H9 (cell line): ENCODE measurements at regions not wholly inside any gene's neighbourhood (a gene's known extent, or its start where the extent isn't known, plus 50 kb on each side); places are given as distances from the start of the nearest gene placed in this dataset.

Experiments used
- DNase-seq: peaks from one replicate; pipeline ENCODE4 v3.0.0-alpha.2; 2017
- H2AFZ ChIP-seq: one replicate; pipeline ENCODE4 v1.6.1; 2013; ENCODE audit warnings: mild to moderate bottlenecking, low read length, control low read depth, moderate library complexity
- H2AK5ac ChIP-seq: 2 replicates; pipeline ENCODE4 v1.6.1; 2013; ENCODE audit warnings: low read length, control low read depth, mixed read lengths; ENCODE audit not compliant: insufficient read length
- H2BK120ac ChIP-seq: one replicate; pipeline ENCODE4 v1.6.1; 2013; ENCODE audit warnings: low read depth, mild to moderate bottlenecking, low read length, control low read depth, inconsistent platforms; ENCODE audit not compliant: poor library complexity, severe bottlenecking
- H2BK12ac ChIP-seq: 2 replicates; pipeline ENCODE4 v1.6.1; 2013; ENCODE audit warnings: low read length, control low read depth, mixed read lengths, low read depth; ENCODE audit not compliant: insufficient read length
- H2BK15ac ChIP-seq: 2 replicates; pipeline ENCODE4 v1.6.1; 2013; ENCODE audit warnings: low read depth, low read length, control low read depth
- H2BK20ac ChIP-seq: one replicate; pipeline ENCODE4 v1.6.1; 2013; ENCODE audit warnings: low read depth, mild to moderate bottlenecking, low read length, control low read depth, inconsistent platforms; ENCODE audit not compliant: poor library complexity, severe bottlenecking
- H2BK5ac ChIP-seq: 2 replicates; pipeline ENCODE4 v1.6.1; 2013; ENCODE audit warnings: low read length, control low read depth, mixed read lengths; ENCODE audit not compliant: insufficient read length
- H3K14ac ChIP-seq: 2 replicates; pipeline ENCODE4 v1.6.1; 2013; ENCODE audit warnings: low read length, control low read depth; ENCODE audit not compliant: insufficient read depth
- H3K18ac ChIP-seq: 2 replicates; pipeline ENCODE4 v1.6.1; 2013; ENCODE audit warnings: low read depth, mild to moderate bottlenecking, mixed read lengths, low read length, control low read depth; ENCODE audit not compliant: insufficient read length
- H3K23ac ChIP-seq: 2 replicates; pipeline ENCODE4 v1.6.1; 2013; ENCODE audit warnings: low read length, control low read depth, mixed read lengths, low read depth; ENCODE audit not compliant: insufficient read length
- H3K23me2 ChIP-seq: 2 replicates; pipeline ENCODE4 v1.6.1; 2013; ENCODE audit warnings: low read depth, mild to moderate bottlenecking, mixed read lengths, low read length, control low read depth; ENCODE audit not compliant: insufficient read length, poor library complexity, severe bottlenecking
- H3K27ac ChIP-seq: 2 replicates; pipeline ENCODE4 v1.5.1; 2013; ENCODE audit warnings: low read length, control low read depth, mixed read lengths, low read depth; ENCODE audit not compliant: insufficient read length
- H3K27me3 ChIP-seq: 2 replicates; pipeline ENCODE4 v1.6.1; 2013; ENCODE audit warnings: low read length, control low read depth, inconsistent platforms; ENCODE audit not compliant: insufficient read depth
- H3K4ac ChIP-seq: 2 replicates; pipeline ENCODE4 v1.6.1; 2013; ENCODE audit warnings: low read depth, mild to moderate bottlenecking, control low read depth, inconsistent platforms, low read length, moderate library complexity
- H3K4me1 ChIP-seq: 2 replicates; pipeline ENCODE4 v1.6.1; 2013; ENCODE audit warnings: low read length, control low read depth, inconsistent platforms; ENCODE audit not compliant: insufficient read depth
- H3K4me2 ChIP-seq: 2 replicates; pipeline ENCODE4 v1.6.1; 2013; ENCODE audit warnings: low read length, control low read depth, mixed read lengths; ENCODE audit not compliant: insufficient read length, insufficient read depth
- H3K56ac ChIP-seq: 2 replicates; pipeline ENCODE4 v1.6.1; 2013; ENCODE audit warnings: low read depth, mild to moderate bottlenecking, mixed read lengths, low read length, control low read depth; ENCODE audit not compliant: insufficient read length
- H3K79me1 ChIP-seq: 2 replicates; pipeline ENCODE4 v1.6.1; 2013; ENCODE audit warnings: low read depth, mild to moderate bottlenecking, moderate library complexity, low read length, control low read depth, inconsistent platforms; ENCODE audit not compliant: insufficient read depth, poor library complexity, severe bottlenecking
- H3K79me2 ChIP-seq: 2 replicates; pipeline ENCODE4 v1.6.1; 2013; ENCODE audit warnings: low read length, control low read depth, inconsistent platforms; ENCODE audit not compliant: insufficient read depth
- H3K9ac ChIP-seq: 2 replicates; pipeline ENCODE4 v1.6.1; 2013; ENCODE audit warnings: low read length, control low read depth, mixed read lengths; ENCODE audit not compliant: insufficient read length; ENCODE audit errors: extremely low read depth
- H3K9me3 ChIP-seq: one replicate; pipeline ENCODE4 v1.6.1; 2013; ENCODE audit warnings: low read depth, low read length, inconsistent platforms; ENCODE audit not compliant: control insufficient read depth
- H3T11ph ChIP-seq: one replicate; pipeline ENCODE4 v1.6.1; 2013; ENCODE audit warnings: mild to moderate bottlenecking, low read length, control low read depth, inconsistent platforms
- H4K20me1 ChIP-seq: one replicate; pipeline ENCODE4 v1.6.1; 2013; ENCODE audit not compliant: control insufficient read depth, insufficient read length, insufficient read depth
- H4K5ac ChIP-seq: 2 replicates; pipeline ENCODE4 v1.6.1; 2013; ENCODE audit warnings: low read depth, mild to moderate bottlenecking, mixed read lengths, low read length, control low read depth; ENCODE audit not compliant: insufficient read length
- H4K8ac ChIP-seq: replicated peaks from 2 replicates; pipeline ENCODE4 v1.6.1; 2013; ENCODE audit warnings: low read length, control low read depth, mixed read lengths, low read depth; ENCODE audit not compliant: insufficient read length
- H4K91ac ChIP-seq: 2 replicates; pipeline ENCODE4 v1.6.1; 2013; ENCODE audit warnings: low read depth, mild to moderate bottlenecking, moderate library complexity, mixed read lengths, low read length, control low read depth; ENCODE audit not compliant: insufficient read length
- H3K27ac Mint-ChIP-seq, 3 experiments: 2 replicates in 2 of 3; 3 replicates in 1 of 3; pipeline ENCODE4 v1.8.0; 2020 to 2021; ENCODE audit warnings: mixed read lengths in 3 of 3, mild to moderate bottlenecking in 1 of 3, moderate library complexity in 1 of 3
- H3K27me3 Mint-ChIP-seq: 2 replicates; pipeline ENCODE4 v1.8.0; 2021; ENCODE audit warnings: low read depth, mild to moderate bottlenecking, moderate library complexity, mixed read lengths
- H3K36me3 Mint-ChIP-seq, 3 experiments: 2 replicates in 2 of 3; 3 replicates in 1 of 3; pipeline ENCODE4 v1.8.0; 2020 to 2021; ENCODE audit warnings: low read depth in 3 of 3, mixed read lengths in 3 of 3; ENCODE audit not compliant: insufficient read depth in 1 of 3
- H3K4me1 Mint-ChIP-seq, 2 experiments: 2 replicates each; pipeline ENCODE4 v1.8.0; 2020; ENCODE audit warnings: mixed read lengths in 2 of 2
- H3K4me3 Mint-ChIP-seq, 2 experiments: 2 replicates in 1 of 2; 3 replicates in 1 of 2; pipeline ENCODE4 v1.8.0; 2020 to 2021; ENCODE audit warnings: mild to moderate bottlenecking in 2 of 2, mixed read lengths in 2 of 2, moderate library complexity in 1 of 2
- H3K9me3 Mint-ChIP-seq, 2 experiments: 2 replicates in 1 of 2; 3 replicates in 1 of 2; pipeline ENCODE4 v1.8.0; 2020; ENCODE audit warnings: mild to moderate bottlenecking in 2 of 2, mixed read lengths in 2 of 2, moderate library complexity in 1 of 2
- CTCF ChIP-seq: fragments of 200-600 bp; sonication (generic); conservative IDR thresholded peaks from 3 replicates; pipeline ENCODE4 v1.8.0; 2021; ENCODE audit warnings: antibody characterized with exemption, mild to moderate bottlenecking
- WGBS: extraction: QIAGEN DNeasy Blood & Tissue Kit; methylation state at CpG from one replicate; pipeline ENCODE4 v1.1.7; 2013; ENCODE audit warnings: missing lambda C conversion rate, low lambda C conversion rate, mixed read lengths; ENCODE audit not compliant: insufficient read length; ENCODE audit errors: extremely low coverage; 5-methylcytosine and 5-hydroxymethylcytosine counted together

- H3K56ac ChIP-seq: no peak overlapping the region
- H2BK20ac ChIP-seq: no peak overlapping the region
- no peak overlapping the region for H3K18ac ChIP-seq
- H3K4ac ChIP-seq: no peak overlapping the region
- H3K23me2 ChIP-seq: no peaks in the 10 kb centered on the region
- no peaks in the 10 kb centered on the region for H3K79me2 ChIP-seq
- no peak for DNase-seq
- H3K79me1 ChIP-seq: no peaks in the 10 kb centered on the region
- H3K36me3 Mint-ChIP-seq: peaks cover under 1 to 8% (median 6%) of the 10 kb centered on the region in 3 experiments; a peak in 4 of 7 replicates
- H2BK120ac ChIP-seq: no peak overlapping the region
- H2BK15ac ChIP-seq: no peak overlapping the region
- no peak overlapping the region for H4K5ac ChIP-seq
- no peak overlapping the region for H2BK5ac ChIP-seq
- H3K4me3 Mint-ChIP-seq: no peak overlapping the region
- no peak overlapping the region for H3T11ph ChIP-seq
- H4K8ac ChIP-seq: no peak overlapping the region
- H4K91ac ChIP-seq: no peak overlapping the region
- H3K4me1 Mint-ChIP-seq: no peaks in the 10 kb centered on the region
- H3K27me3 ChIP-seq: no peaks in the 10 kb centered on the region
- no peak overlapping the region for H3K9ac ChIP-seq
- H3K14ac ChIP-seq: no peak overlapping the region
- no peak overlapping the region for H3K27ac Mint-ChIP-seq
- no peak overlapping the region for H2AK5ac ChIP-seq
- no CpG with 5 or more reads among the region's 1 CpG for WGBS
- H3K4me1 ChIP-seq: no peaks in the 10 kb centered on the region
- H3K9me3 Mint-ChIP-seq: peaks cover 9 to 11% of the 10 kb centered on the region in 2 experiments; a peak in 4 of 5 replicates
- no peak for TF ChIP-seq CTCF
- no peak overlapping the region for H3K27ac ChIP-seq
- H3K27me3 Mint-ChIP-seq: no peaks in the 10 kb centered on the region
- H2BK12ac ChIP-seq: no peak overlapping the region
- no peak overlapping the region for H3K23ac ChIP-seq
- no peak overlapping the region for H2AFZ ChIP-seq
- H3K9me3 ChIP-seq: no peaks in the 10 kb centered on the region
- H4K20me1 ChIP-seq: no peaks in the 10 kb centered on the region
- no peak overlapping the region for H3K4me2 ChIP-seq
Observed at GRCh38 chr3:95613993-95614392, 1200.4 kb upstream of the EPHA6 start.
